SHP77 treated with DMSO at 0.1 percent for 48 hours (cell line): ENCODE measurements at regions not wholly inside any gene's neighbourhood (a gene's known extent, or its start where the extent isn't known, plus 50 kb on each side); places are given as distances from the start of the nearest gene placed in this dataset.

Experiments
- DNase-seq: peaks from one replicate; lab custom pipeline; 2025; lab: John Stamatoyannopoulos, UW

- no peak for DNase-seq
Observed at GRCh38 chr6:105991561-105992314, 94.4 kb upstream of the PRDM1 start.

- DNase-seq: no peak
Observed at GRCh38 chr6:105990151-105990550, 96.0 kb upstream of the PRDM1 start.

DNA sequence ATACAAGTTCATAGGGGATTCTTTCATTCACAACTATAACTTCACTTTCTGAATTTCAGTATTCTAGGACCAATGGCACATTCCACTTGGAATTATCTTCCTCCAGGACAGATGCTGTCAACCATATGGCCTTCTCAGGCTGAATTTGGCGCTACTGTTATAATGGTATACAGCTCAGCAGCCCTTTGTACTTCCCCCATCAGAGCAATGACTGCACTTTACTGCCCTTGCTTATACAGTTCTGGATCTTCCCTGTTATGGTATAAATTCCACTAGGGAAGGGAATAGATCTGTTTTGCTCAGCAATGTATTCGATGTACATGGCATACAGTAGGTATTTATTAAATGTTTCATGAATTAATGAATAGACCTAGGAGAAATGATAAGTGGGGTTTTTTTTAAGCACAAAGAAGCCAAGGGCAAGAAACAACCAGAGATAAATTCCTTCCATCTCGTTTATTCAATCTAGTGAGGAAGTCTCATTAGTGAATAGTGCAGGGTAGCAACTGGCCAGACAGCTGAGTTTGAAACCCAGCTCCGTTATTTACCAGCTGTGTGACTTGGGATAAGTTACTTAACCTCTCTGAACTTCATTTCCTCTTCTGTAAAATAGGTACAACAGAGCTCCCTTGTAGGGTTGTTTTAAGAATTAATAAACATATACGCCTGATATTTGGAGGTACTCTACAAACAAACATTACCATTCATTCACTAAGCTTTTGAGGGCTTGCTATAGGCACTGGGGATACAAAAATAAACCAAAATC, 97.1 kb upstream of the PRDM1 start:
- no peak for DNase-seq

DNA sequence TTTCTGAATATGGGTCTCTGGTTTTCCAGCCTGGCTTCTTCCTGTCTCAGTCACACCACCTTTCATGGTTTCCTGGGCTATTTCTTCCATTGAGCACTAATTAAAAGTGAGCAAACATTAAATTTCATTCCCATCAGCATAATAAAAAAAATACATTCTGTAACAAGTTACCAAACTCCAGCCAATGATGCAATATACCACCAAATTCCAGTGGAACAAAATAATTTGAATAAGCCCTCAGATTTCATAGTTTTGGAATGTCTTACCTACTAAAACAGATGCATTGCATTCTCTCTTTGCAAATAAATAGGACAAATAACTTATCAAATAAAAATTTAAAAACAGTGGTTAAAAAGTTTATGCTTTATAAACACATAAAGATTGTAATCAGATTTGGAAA, 97.8 kb upstream of the PRDM1 start:
- DNase-seq: no peak

GRCh38 chr6:105987516-105987915, 98.6 kb upstream of the PRDM1 start:
- DNase-seq: no peak

DNA sequence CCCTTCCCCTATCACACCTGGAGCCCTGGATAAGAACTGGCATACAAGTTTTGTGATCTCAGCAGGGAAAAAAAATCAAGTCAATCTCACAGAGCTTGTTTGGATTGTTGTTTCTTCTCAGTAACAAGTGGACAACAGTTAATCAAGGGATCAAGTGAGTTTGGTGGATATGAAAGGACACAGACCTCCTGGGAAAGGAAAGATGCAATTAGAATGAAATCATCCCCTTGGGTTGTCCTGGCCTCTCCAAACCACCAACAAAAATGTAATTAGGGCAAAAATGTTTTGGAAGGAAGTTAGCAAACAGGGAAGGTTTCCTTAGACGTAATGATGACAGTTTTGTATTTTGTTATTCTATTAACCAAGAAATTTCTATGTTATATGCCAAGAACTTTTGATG, 99.1 kb upstream of the PRDM1 start:
- no peak for DNase-seq

DNA sequence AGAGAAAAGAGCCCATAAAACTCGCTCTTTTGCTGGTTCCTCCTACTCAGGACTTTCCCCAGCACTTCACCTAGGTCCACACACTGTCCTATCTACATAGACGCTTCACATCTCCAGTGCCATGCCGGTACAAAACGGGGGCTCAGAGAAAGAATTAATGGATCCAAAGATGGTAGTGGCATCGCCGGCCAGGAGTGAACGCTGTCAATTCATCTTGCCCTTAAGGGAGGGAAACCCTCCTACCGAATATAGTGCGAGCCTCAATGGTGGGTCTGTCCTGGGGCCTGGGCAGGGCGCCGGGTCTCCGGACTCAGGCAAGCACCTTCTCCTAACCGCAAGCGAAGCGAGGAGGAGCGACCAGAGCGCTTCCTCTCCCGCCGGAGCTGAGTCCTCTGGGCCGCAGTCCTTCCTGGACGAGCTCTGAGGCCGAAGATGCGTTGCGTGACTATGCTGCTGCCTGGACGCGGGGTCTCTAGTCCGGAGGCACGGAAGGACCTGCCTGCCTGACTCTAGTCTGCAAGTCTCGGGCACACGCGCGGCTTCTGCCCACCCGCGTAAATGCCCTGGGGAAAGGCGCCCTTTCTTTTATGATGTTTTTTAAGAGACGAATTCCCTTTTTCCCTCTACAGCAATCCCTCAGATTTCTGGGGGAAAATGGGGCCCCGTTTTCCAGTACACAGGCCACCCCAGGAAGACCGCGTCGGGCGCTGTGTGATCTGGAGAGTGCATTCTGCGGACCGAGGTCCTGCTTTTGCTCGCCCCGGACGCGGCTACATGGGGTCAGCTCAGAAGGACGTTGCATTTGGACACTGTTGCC, 100.1 kb upstream of the PRDM1 start:
- no peak for DNase-seq

GRCh38 chr6:105985098-105985815, 100.9 kb upstream of the PRDM1 start:
- no peak for DNase-seq

DNA sequence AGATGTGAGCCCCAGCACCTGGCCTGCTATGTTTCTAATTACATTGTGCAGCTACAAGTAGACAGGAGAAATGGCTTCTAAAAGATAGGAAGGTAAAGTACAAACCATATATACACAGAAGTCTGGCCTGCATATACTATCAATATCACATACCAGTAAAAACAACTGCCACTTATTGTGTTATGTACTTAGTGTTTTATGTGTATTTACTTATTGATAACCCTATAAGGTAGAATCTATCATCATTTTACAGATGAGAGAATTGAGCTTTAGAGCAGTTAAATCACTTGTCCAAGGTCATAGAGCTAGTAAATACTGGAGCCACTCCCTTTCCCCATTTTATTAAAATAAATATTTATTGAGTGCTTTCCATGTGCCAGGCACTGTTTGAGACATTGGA, 102.4 kb upstream of the PRDM1 start:
- DNase-seq: no peak

DNA sequence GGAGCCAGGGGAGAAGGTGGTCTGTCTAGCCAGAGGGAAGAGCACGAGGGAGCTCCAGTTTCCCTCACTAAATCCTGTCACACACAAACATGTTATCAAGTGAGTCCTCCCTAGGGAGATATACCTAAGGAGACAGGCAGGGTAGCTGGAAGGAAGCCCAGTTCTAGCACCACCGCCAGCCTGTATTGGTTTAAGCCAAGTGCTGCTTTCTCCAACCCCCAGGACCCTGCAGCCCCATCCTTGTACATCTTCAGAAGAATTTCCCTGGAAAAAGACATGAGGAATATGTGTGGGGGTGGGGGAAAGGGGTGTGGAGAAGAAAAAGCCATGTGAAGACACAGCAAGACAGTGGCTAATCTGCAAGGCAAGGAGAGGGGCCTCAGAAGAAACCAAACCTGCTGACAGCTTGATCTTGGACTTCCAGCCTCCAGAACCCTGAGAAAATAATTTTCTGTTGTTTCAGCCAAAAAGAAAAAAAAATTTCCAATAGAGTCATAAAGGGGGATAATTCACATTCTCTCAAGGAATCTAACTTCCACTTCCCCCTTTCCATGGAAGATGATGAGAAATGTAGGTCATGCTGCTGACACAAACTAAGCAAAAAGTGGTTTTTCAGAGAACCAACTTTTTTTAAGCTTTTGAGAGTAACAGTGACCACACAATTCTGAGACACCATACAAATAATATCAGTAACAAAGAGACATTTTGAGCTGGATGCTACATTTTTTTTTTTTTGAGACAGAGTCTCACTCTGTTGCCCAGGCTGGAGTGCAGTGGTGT, 103.2 kb upstream of the PRDM1 start:
- no peak for DNase-seq

DNA sequence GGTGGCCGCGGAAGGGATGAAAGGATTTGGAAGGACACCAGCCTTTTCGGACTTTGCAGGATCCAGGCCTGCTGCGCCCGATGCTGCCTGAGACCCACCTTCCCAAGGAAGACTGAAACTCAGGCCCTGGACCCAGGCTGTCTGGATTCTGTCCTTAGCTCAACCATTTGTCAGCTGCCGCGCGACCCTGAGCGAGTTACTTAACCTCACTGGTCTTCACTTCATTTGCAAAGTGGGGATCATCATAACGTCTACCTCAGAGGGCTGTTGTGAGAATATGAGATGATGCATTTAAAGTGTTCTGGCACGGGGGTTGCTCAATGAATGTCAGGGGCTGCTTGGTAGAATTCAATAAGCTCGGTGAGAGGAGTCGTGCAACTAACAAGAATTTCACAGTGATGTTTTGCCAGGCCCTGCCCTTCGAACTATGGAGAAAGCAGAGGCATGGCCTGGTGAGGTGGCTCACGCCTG, 104.2 kb upstream of the PRDM1 start:
- DNase-seq: no peak

GRCh38 chr6:105981002-105981887, 104.9 kb upstream of the PRDM1 start:
- no peak for DNase-seq

GRCh38 chr6:105978974-105979373, 107.2 kb upstream of the PRDM1 start:
- no peak for DNase-seq

DNA sequence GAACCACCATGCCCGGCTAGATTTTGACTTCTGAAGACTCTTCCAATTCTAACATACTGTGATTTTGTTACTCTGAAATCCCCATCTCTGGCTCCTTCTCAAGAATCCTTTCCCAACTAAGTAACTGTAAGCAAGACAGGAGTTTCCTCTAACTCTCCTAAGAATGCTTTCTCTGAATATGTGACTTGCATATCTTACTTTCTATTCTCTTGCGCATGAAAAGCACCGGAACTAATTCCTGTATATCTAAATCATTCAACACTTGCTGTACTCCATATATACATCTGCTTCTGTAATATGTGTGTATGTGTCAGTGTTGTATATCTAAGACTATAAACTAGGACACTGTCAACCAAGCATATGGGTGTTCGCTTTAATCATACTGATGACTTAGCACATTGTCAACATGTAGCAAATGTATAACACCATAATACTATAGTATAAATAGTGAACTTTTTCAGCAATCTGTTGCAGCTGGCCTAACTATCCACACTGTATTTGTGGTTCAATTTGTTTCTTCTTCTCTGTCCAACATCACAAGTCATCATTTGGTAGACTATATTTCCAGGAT, 108.1 kb upstream of the PRDM1 start:
- no peak for DNase-seq

GRCh38 chr6:105974986-105975385, 111.2 kb upstream of the PRDM1 start:
- DNase-seq: no peak

DNA sequence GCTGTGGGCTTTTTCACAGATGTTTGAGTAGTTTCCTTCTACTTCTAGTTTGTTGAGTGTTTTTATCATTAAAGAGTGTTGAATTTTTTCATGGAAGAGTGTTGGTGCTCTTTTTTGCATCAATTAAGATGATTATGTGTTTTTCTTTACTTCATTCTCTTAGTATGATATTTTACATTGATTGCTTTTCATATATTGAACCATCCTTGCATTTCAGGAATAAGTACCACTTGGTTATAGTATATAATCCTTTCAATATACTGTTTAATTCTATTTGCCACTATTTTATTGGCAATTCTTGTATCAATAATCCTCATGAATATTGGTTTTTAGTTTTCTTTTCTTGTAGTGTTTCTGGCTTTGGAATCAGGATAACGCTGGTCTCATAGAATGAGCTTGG, 113.7 kb upstream of the PRDM1 start:
- no peak for DNase-seq

GRCh38 chr6:105968603-105969333, 117.4 kb upstream of the PRDM1 start:
- DNase-seq: no peak

GRCh38 chr6:105967917-105968602, 118.1 kb upstream of the PRDM1 start:
- DNase-seq: no peak
